ENCODE measurements at regions not wholly inside any gene's neighbourhood (a gene's known extent, or its start where the extent isn't known, plus 50 kb on each side); places are given as distances from the start of the nearest gene placed in this dataset.

DNA sequence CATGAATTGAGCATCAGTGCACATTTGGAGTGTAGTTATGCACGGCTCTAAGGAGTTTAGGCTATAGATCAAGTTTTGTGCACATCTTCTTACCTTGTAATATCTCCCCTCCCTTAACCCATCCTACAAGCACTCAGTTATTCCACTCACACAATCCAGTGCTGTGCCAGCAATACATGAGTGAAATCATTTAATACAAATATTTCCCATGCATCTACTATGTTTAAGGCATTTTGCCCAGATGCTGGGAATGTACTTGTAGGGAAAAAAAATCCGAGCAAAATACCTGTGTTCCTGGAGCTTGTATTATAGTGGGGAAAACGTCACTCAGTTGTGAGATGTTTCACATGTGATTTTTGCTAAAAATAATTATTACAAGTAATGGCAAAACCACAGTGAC, 191.6 kb upstream of the LDB2 start:
- TF ChIP-seq, protein P1, sequence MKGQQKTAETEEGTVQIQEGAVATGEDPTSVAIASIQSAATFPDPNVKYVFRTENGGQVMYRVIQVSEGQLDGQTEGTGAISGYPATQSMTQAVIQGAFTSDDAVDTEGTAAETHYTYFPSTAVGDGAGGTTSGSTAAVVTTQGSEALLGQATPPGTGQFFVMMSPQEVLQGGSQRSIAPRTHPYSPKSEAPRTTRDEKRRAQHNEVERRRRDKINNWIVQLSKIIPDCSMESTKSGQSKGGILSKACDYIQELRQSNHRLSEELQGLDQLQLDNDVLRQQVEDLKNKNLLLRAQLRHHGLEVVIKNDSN (IDR thresholded peaks at IDR 0.05), result no peak
- TF ChIP-seq, protein P2, sequence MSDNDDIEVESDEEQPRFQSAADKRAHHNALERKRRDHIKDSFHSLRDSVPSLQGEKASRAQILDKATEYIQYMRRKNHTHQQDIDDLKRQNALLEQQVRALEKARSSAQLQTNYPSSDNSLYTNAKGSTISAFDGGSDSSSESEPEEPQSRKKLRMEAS (IDR thresholded peaks at IDR 0.05), result no peak
- TF ChIP-seq TEAD4 (IDR thresholded peaks at IDR 0.05), result no peak
- no peak for TF ChIP-seq EP300 (IDR thresholded peaks at IDR 0.05; ENCODE audit: borderline replicate concordance)
- TF ChIP-seq CEBPB (IDR thresholded peaks at IDR 0.05), result no peak
- TF ChIP-seq YY1 (IDR thresholded peaks at IDR 0.05; ENCODE audit: low read depth), result no peak
- TF ChIP-seq TAF1 (IDR thresholded peaks at IDR 0.05; ENCODE audit: low read depth), result no peak
- TF ChIP-seq, protein P3, sequence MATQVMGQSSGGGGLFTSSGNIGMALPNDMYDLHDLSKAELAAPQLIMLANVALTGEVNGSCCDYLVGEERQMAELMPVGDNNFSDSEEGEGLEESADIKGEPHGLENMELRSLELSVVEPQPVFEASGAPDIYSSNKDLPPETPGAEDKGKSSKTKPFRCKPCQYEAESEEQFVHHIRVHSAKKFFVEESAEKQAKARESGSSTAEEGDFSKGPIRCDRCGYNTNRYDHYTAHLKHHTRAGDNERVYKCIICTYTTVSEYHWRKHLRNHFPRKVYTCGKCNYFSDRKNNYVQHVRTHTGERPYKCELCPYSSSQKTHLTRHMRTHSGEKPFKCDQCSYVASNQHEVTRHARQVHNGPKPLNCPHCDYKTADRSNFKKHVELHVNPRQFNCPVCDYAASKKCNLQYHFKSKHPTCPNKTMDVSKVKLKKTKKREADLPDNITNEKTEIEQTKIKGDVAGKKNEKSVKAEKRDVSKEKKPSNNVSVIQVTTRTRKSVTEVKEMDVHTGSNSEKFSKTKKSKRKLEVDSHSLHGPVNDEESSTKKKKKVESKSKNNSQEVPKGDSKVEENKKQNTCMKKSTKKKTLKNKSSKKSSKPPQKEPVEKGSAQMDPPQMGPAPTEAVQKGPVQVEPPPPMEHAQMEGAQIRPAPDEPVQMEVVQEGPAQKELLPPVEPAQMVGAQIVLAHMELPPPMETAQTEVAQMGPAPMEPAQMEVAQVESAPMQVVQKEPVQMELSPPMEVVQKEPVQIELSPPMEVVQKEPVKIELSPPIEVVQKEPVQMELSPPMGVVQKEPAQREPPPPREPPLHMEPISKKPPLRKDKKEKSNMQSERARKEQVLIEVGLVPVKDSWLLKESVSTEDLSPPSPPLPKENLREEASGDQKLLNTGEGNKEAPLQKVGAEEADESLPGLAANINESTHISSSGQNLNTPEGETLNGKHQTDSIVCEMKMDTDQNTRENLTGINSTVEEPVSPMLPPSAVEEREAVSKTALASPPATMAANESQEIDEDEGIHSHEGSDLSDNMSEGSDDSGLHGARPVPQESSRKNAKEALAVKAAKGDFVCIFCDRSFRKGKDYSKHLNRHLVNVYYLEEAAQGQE (IDR thresholded peaks at IDR 0.05; ENCODE audit: low read depth), result no peak
- no peak for TF ChIP-seq ZBTB7A (IDR thresholded peaks at IDR 0.05; ENCODE audit: low read depth)
- TF ChIP-seq EGR1 (IDR thresholded peaks at IDR 0.05), result no peak
- TF ChIP-seq FOXM1 (IDR thresholded peaks at IDR 0.05; ENCODE audit: borderline replicate concordance, low read depth), result no peak

Measured in Ishikawa (cell line).